Dedifferentiated amniotic fluid mesenchymal stem cell (primary cell): ENCODE measurements at regions not wholly inside any gene's neighbourhood (a gene's known extent, or its start where the extent isn't known, plus 50 kb on each side); places are given as distances from the start of the nearest gene placed in this dataset.

Experiments
- DNase-seq: peaks from one replicate; pipeline ENCODE4 v3.0.0-alpha.2; 2016; ENCODE audit errors: extremely low spot score

GRCh38 chr2:66895206-66895605, 460.3 kb downstream of the MEIS1 start:
- DNase-seq = no peak

- no peak for DNase-seq
Observed at GRCh38 chr2:66896131-66896530, 461.2 kb downstream of the MEIS1 start.

DNA sequence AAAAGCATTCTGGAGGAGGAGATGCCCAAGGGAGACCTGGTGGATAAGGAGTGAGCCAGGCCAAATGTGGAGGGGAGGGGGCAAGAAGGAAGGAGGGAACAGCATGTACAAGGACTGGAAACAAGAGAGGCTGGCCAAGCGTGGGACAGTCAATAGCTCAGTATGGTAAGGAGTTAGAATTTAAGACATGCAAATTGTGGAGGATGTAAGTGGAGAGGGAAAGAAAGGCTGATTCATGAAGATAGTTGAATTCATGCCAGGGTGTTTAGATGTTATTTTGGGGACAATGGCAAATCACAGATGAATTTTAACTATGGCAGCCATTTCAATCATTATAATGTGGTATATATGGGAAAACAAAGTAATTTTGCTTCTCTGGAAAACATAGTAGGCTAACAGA, 462.3 kb downstream of the MEIS1 start:
- DNase-seq = peak; percentile 45

DNA sequence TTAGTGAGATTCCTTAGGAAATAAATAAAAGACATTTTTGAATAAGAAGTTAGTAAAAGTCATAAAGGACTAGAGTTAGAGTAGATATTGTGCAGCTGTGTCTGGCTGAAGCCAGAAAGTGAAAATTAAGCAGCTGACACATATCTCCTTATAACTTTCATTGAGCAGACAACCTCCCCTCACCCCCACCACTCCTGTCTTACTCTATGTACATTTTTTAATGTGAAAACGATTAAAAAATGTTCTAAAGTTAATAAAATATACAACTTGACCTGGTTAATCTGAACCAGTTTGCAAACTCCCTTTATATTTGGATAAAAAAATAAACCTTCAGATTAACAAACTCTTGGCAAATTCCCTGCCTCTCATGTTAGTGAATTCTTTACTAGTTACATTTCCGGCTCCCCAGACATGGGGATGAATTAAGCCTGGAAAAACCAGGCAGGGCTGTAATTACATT, 462.8 kb downstream of the MEIS1 start:
- DNase-seq = no peak

DNA sequence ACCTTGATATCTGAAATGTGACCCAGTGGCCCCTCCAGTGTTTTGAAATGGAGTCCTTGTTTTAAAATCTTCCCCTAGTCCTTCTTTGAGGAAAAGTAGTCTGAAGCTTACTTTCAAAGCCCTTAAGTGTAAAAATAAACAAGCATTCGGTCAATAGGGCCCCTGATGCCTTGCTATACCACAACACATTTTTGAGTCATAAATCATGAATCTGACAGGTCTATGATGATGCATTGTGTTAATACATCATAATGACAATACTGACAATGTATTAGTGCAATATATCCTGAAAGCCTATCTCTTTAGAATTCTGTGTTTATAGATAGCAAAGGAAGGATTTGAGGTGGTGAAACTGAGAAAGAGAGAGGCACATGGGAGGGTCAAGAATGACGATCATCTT, 464.2 kb downstream of the MEIS1 start:
- DNase-seq = no peak

- DNase-seq = no peak
Observed at GRCh38 chr2:66899648-66900047, 464.7 kb downstream of the MEIS1 start.

DNA sequence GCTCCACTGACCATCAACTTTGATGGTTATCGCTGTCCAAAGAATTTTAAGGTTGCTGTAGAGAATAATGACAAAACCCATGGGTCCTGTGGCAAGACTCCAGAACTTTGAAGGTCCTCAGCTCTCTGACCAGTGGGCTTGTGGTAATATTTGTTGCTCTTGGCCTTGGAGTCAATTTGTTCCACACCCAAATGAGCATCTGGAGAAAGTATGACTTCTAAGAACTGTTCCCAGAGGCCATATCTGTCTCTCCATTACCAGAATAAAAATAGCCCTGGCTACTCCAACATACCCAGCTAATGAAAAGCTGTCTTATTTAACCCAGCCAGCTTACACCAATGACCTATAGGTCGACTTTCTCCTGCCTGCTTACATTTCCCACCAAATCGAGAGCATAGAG, 466.4 kb downstream of the MEIS1 start:
- DNase-seq = no peak

- DNase-seq = no peak
Observed at GRCh38 chr2:66903183-66903582, 468.3 kb downstream of the MEIS1 start.

DNA sequence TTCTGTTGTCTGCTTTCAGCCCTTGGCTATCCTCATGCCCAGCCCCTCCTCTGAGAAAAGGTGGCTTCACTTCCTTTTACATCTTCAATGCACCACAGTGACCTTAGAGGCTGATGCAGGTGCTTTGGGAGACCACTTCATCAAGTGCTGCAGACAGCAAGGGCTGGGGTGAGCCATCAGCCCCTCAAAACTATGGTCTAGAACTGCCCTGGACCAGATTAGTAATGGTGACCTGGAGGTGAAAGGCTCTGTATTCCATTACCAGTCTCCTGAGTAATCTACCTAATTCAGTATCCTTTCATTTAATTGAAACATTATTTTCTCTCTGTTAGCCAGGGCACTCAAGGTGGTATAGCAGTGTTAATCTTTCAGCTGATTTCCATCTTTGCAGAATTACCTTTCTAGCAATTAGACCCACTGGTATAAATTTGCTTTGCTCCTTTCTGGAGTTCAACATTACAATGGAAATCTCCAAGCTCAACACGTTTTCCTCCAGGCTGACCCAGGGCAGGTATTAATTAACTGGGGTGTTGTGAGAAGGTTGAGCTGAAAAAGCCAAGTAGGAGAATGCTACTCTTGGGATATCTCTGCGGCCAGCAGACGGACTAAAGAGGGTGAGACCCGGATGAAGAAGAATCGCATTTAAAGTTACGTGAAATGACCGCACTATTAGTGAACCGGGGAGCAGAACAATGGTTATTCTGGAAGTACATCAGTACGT, 469.0 kb downstream of the MEIS1 start:
- DNase-seq = no peak

- no peak for DNase-seq
Observed at GRCh38 chr2:66915237-66915636, 480.3 kb downstream of the MEIS1 start.

GRCh38 chr2:66919286-66919685, 477.8 kb upstream of the ETAA1 start:
- DNase-seq = no peak

GRCh38 chr2:66920415-66920814, 476.7 kb upstream of the ETAA1 start:
- DNase-seq = no peak

DNA sequence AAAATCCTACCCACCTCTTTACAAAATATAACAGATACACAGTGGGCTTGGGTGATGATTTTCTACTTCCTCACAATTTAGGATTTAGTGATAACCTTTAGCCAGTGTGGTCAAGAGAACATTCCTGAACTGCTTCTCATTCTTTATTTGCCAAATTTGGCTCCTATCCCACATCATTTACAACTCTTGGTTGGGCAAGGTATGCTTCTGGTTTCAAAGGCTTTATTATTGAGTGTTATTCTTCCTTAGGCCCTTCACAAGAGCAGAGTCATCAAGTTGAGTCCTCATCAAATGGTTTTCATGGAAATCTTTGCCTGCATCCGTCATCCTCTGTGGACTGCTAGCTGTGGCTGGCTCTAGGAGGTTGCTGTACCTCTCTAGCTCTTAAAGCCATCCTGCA, 472.0 kb upstream of the ETAA1 start:
- no peak for DNase-seq

GRCh38 chr2:66926594-66927112, 470.5 kb upstream of the ETAA1 start:
- no peak for DNase-seq

GRCh38 chr2:66929632-66930338, 467.3 kb upstream of the ETAA1 start:
- peak; percentile 68 for DNase-seq

DNA sequence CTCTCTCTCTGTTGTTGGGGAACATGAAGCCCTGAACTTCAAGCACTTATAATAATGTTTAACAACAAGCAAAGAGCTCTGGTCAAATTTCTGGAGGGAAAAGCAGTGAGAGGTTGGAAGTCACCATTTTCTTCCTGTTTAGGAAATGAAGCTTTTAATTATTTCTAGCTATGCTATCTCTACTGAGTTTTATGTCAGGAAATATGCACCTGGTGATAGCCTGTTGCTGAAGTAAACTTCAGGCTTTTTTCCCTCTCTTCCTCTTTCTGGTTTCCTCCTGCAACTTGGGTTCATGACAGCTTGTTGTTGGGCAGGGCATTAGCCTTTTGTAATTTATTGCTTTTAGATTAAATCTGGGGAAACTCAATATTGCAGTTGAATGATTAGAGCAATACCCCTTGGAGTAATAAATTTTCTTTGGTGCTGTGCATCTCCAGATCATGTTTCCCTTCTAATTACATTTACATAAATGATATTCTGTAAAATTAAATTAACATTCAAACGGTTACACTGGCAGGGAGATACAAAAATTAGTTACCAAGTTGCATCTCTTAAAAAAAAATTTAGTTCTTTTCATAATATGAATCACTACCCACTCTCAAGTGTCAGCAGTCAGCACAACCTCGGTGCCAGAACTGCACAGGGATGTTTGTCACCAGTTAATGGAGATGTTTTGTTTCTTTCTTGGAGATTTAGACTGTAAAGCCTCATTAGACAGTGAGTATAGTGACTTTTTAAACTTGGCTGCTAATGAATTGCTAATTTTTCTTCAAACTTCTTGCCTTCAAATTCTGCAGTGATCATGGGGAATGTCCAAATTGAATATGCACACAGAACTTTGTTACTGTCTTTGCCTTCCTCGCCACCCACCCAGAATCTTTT, 466.6 kb upstream of the ETAA1 start:
- no peak for DNase-seq

GRCh38 chr2:66938471-66938967, 458.6 kb upstream of the ETAA1 start:
- no peak for DNase-seq

- DNase-seq = no peak
Observed at GRCh38 chr2:66940080-66940479, 457.1 kb upstream of the ETAA1 start.

DNA sequence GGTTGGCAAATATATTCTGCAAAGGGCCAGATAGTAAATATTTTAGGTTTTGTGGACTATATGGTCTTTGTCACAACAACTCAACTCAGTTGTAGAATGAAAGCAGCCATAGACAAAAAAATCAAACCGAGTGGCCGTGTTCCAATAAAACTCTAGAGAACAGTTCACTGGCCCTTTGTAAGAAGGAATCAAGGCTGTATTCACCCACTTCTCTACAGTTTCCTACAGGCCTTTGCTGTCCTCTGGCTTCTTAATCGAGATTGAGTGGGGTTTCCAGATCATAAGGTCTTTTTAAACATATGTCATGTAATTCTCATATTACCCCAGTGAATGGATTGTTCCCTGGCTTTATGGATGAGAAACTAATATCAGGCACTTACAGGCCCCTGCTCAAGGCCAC, 448.9 kb upstream of the ETAA1 start:
- no peak for DNase-seq

GRCh38 chr2:66957198-66957597, 439.9 kb upstream of the ETAA1 start:
- no peak for DNase-seq

DNA sequence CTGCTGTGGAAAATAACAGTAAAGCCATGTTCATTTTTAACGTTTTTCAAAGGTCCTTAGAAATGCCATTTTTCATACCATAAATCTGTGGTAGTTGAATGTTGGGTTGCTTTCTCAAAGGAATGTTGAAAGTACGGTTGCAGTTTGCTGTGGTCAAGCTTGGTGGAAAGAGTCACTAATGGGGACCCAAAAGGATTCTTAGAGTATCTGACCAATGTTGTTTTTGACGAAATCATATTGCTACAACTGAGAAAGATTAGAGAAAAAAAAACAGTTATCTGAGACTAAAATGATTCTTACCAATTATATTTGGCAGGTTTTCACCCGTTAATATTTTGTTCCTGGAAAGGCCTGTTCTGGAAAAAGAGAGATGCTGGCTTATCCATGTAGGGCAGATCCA, 439.5 kb upstream of the ETAA1 start:
- no peak for DNase-seq

DNA sequence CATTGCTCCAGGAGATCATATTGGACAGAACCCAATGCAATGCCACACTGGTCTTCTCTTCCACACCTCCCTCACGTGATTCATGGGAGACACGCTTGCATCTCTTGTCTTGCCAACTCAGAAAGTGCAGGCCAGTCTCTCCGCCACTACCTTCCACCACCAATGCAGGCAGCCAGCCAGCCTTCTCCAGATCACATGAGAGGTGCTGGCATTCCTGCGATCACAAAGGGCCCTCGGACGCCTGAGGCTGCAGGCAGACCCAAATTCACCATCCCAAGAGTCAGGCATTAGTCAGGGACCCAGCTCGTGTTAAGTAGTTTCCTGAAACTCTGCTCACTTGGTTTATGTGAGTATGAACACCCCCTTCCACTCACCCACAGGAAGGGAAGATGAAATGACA, 437.0 kb upstream of the ETAA1 start:
- DNase-seq = no peak
